Breast epithelium (tissue), 4 donors: ENCODE measurements at regions not wholly inside any gene's neighbourhood (a gene's known extent, or its start where the extent isn't known, plus 50 kb on each side); places are given as distances from the start of the nearest gene placed in this dataset.
"Not testable (repeated sequence)": the region's sequence is repeated elsewhere in the genome, so short reads cannot be mapped to it uniquely, and the experiment has no call there.

Source experiments
- DNase-seq, 2 donors: peaks; one replicate each; pipeline ENCODE4 v3.0.0-alpha.2; 2019; ENCODE audit warnings: low spot score in 2 of 2
- H3K27ac ChIP-seq, 2 donors: fragments of 200-600 bp; sonication (generic) in 1 of 2; one replicate each; pipeline ENCODE4 v1.5.1; 2016 to 2019; ENCODE audit warnings: mild to moderate bottlenecking in 1 of 2
- H3K27me3 ChIP-seq, 2 donors: fragments of 200-600 bp; sonication (generic) in 1 of 2; one replicate each; pipeline versions ENCODE4 v1.5.1 to v1.6.0; 2017 to 2019; ENCODE audit warnings: control low read depth in 1 of 2, mild to moderate bottlenecking in 1 of 2
- H3K36me3 ChIP-seq: fragments of 200-600 bp; one replicate; pipeline ENCODE4 v1.5.1; 2019
- H3K4me1 ChIP-seq, 2 donors: fragments of 200-600 bp; sonication (generic); one replicate each; pipeline ENCODE4 v1.5.1; 2016 to 2019; ENCODE audit warnings: control low read depth in 1 of 2
- H3K4me3 ChIP-seq, 3 donors: fragments of 200-600 bp; sonication (generic); 1 replicate in 2 of 3; 2 replicates in 1 of 3; pipeline ENCODE4 v1.5.1; 2016 to 2019; ENCODE audit warnings: mild to moderate bottlenecking in 3 of 3, moderate library complexity in 2 of 3
- H3K9me3 ChIP-seq, 2 donors: fragments of 200-600 bp; sonication (generic) in 1 of 2; one replicate each; pipeline ENCODE4 v1.5.1; 2016 to 2019; ENCODE audit warnings: control low read depth in 1 of 2
- CTCF ChIP-seq, 3 donors: fragments of 450-650 bp; IDR thresholded peaks; one replicate each; pipeline ENCODE4 v1.5.1; 2016 to 2017; ENCODE audit warnings: antibody characterized with exemption in 3 of 3, mild to moderate bottlenecking in 3 of 3, moderate library complexity in 3 of 3
- POLR2A ChIP-seq: fragments of 450-650 bp; IDR thresholded peaks from one replicate; pipeline ENCODE4 v1.6.1; 2016; ENCODE audit warnings: antibody characterized with exemption, mild to moderate bottlenecking, moderate library complexity
- POLR2AphosphoS5 ChIP-seq, 3 donors: sonication (generic); formaldehyde crosslinking; IDR thresholded peaks; one replicate each; pipeline ENCODE4 v1.6.1; 2017; ENCODE audit warnings: antibody characterized with exemption in 3 of 3
- intact Hi-C: fragments of 100-400 bp; cut with DNase I; formaldehyde crosslinking; loops from one replicate; pipeline ENCODE4 v1.15.1; 2023; ENCODE audit warnings: low total_unique reads

- Histone ChIP-seq H3K27me3 (no peaks in the 10 kb centered on the region), H3K36me3 (no peaks in the 10 kb centered on the region), H3K4me3 (no peak overlapping the region), H3K27ac (no peak overlapping the region), H3K4me1 (no peaks in the 10 kb centered on the region), H3K9me3 (no peaks in the 10 kb centered on the region)
- no peak for DNase-seq
- intact Hi-C loops, result no loop called here
- TF ChIP-seq POLR2A, result no peak
- TF ChIP-seq CTCF (IDR thresholded peaks at IDR 0.05), result no peak
- TF ChIP-seq POLR2AphosphoS5 (IDR thresholded peaks at IDR 0.05), result no peak
Measured at GRCh38 chr1:208979776-208980175, 603.7 kb upstream of the CAMK1G start.

GRCh38 chr1:208980605-208981004 lies 602.9 kb upstream of the CAMK1G start:
- Histone ChIP-seq H3K27me3 (no peaks in the 10 kb centered on the region), H3K27ac (no peak overlapping the region), H3K4me3 (no peak overlapping the region), H3K4me1 (no peaks in the 10 kb centered on the region), H3K9me3 (no peaks in the 10 kb centered on the region), H3K36me3 (no peaks in the 10 kb centered on the region)
- TF ChIP-seq CTCF (IDR thresholded peaks at IDR 0.05), result no peak
- no peak for TF ChIP-seq POLR2A
- TF ChIP-seq POLR2AphosphoS5 (IDR thresholded peaks at IDR 0.05), result no peak
- no peak for DNase-seq
- intact Hi-C loops, result no loop called here

GRCh38 chr1:208985231-208985630 lies 598.3 kb upstream of the CAMK1G start:
- no peak overlapping the region for H3K4me3 ChIP-seq
- H3K27me3 ChIP-seq, result no peaks in the 10 kb centered on the region
- intact Hi-C loops, result no loop called here
- DNase-seq, result no peak
- no peaks in the 10 kb centered on the region for H3K36me3 ChIP-seq
- no peaks in the 10 kb centered on the region for H3K4me1 ChIP-seq
- TF ChIP-seq POLR2AphosphoS5 (IDR thresholded peaks at IDR 0.05), result no peak
- TF ChIP-seq POLR2A, result no peak
- no peak for TF ChIP-seq CTCF (IDR thresholded peaks at IDR 0.05)
- no peaks in the 10 kb centered on the region for H3K9me3 ChIP-seq
- no peak overlapping the region for H3K27ac ChIP-seq

- no peaks in the 10 kb centered on the region for H3K9me3 ChIP-seq
- DNase-seq, result no peak
- H3K4me3 ChIP-seq, result peak overlapping the region; percentile 18 to 66 (median 38)
- H3K27ac ChIP-seq, result peak overlapping the region; percentile 24 to 52
- TF ChIP-seq CTCF (IDR thresholded peaks at IDR 0.05) (no peak), POLR2A (no peak), POLR2AphosphoS5 (IDR thresholded peaks at IDR 0.05) (no peak)
- H3K27me3 ChIP-seq, result no peaks in the 10 kb centered on the region
- intact Hi-C loops, result no loop called here
- H3K36me3 ChIP-seq, result no peaks in the 10 kb centered on the region
- no peaks in the 10 kb centered on the region for H3K4me1 ChIP-seq
Measured at GRCh38 chr1:208988811-208989222, 594.7 kb upstream of the CAMK1G start.

GRCh38 chr1:208990456-208990855 lies 593.1 kb upstream of the CAMK1G start:
- DNase-seq, result no peak
- TF ChIP-seq CTCF (IDR thresholded peaks at IDR 0.05) (no peak), POLR2A (no peak), POLR2AphosphoS5 (IDR thresholded peaks at IDR 0.05) (no peak)
- H3K4me3 ChIP-seq, result no peak overlapping the region
- no peaks in the 10 kb centered on the region for H3K36me3 ChIP-seq
- H3K27ac ChIP-seq, result no peak overlapping the region
- intact Hi-C loops, result no loop called here
- H3K27me3 ChIP-seq, result no peaks in the 10 kb centered on the region
- H3K9me3 ChIP-seq, result no peaks in the 10 kb centered on the region
- H3K4me1 ChIP-seq, result no peaks in the 10 kb centered on the region

- H3K4me3 ChIP-seq, H3K27me3 ChIP-seq, H3K36me3 ChIP-seq, H3K9me3 ChIP-seq, H3K4me1 ChIP-seq, H3K27ac ChIP-seq, intact Hi-C loops, DNase-seq: not testable (repeated sequence)
Measured at GRCh38 chr1:208997053-208997452, 586.5 kb upstream of the CAMK1G start.
